Esophagus muscularis mucosa (tissue), 4 donors: ENCODE measurements at regions not wholly inside any gene's neighbourhood (a gene's known extent, or its start where the extent isn't known, plus 50 kb on each side); places are given as distances from the start of the nearest gene placed in this dataset.

Experiments
- DNase-seq: peaks from one replicate; pipeline ENCODE4 v3.0.0-alpha.2; 2017; ENCODE audit errors: extremely low spot score
- H3K27ac ChIP-seq, 4 donors: fragments of 200-600 bp; sonication (generic); replicated peaks in 1 of 4; 1 replicate in 3 of 4; 2 replicates in 1 of 4; pipeline ENCODE4 v1.5.1; 2016 to 2019; ENCODE audit warnings: mild to moderate bottlenecking in 1 of 4
- H3K27me3 ChIP-seq, 4 donors: fragments of 200-600 bp; sonication (generic); one replicate each; pipeline versions ENCODE4 v1.5.1 to v1.6.0; 2016 to 2019
- H3K36me3 ChIP-seq, 4 donors: fragments of 200-600 bp; sonication (generic); one replicate each; pipeline ENCODE4 v1.5.1; 2016 to 2019
- H3K4me1 ChIP-seq, 4 donors: fragments of 200-600 bp; sonication (generic); one replicate each; pipeline ENCODE4 v1.5.1; 2016 to 2019
- H3K4me3 ChIP-seq, 4 donors: fragments of 200-600 bp; sonication (generic); 1 replicate in 2 of 4; 2 replicates in 2 of 4; pipeline ENCODE4 v1.5.1; 2016 to 2019; ENCODE audit warnings: mild to moderate bottlenecking in 4 of 4, moderate library complexity in 1 of 4
- H3K9me3 ChIP-seq, 4 donors: fragments of 200-600 bp; sonication (generic); 1 replicate in 3 of 4; 2 replicates in 1 of 4; pipeline ENCODE4 v1.5.1; 2016 to 2019
- EP300 ChIP-seq: sonication (generic); formaldehyde crosslinking; IDR thresholded peaks from one replicate; pipeline ENCODE4 v1.6.1; 2017; ENCODE audit warnings: antibody characterized with exemption
- POLR2A ChIP-seq: fragments of 450-650 bp; IDR thresholded peaks from one replicate; pipeline ENCODE4 v1.6.1; 2017; ENCODE audit warnings: antibody characterized with exemption, moderate library complexity, mild to moderate bottlenecking, low read depth
- POLR2AphosphoS5 ChIP-seq, 2 donors: sonication (generic); formaldehyde crosslinking; IDR thresholded peaks; one replicate each; pipeline ENCODE4 v1.6.1; 2017; ENCODE audit warnings: antibody characterized with exemption in 2 of 2
- WGBS: methylation state at CpG from one replicate; pipeline ENCODE4 v1.1.5; 2018; 5-methylcytosine and 5-hydroxymethylcytosine counted together
- intact Hi-C: fragments of 100-400 bp; cut with DNase I; formaldehyde crosslinking; loops from one replicate; pipeline ENCODE4 v1.15.1; 2023
- TF ChIP-seq, protein P1 (sequence below), 3 experiments: fragments of 200-600 bp in 2 of 3; fragments of 450-650 bp in 1 of 3; sonication (generic) in 2 of 3; IDR thresholded peaks; one replicate each; pipeline ENCODE4 v1.5.1; 2017 to 2019; ENCODE audit warnings: antibody characterized with exemption in 3 of 3, mild to moderate bottlenecking in 2 of 3, moderate library complexity in 1 of 3

DNA sequence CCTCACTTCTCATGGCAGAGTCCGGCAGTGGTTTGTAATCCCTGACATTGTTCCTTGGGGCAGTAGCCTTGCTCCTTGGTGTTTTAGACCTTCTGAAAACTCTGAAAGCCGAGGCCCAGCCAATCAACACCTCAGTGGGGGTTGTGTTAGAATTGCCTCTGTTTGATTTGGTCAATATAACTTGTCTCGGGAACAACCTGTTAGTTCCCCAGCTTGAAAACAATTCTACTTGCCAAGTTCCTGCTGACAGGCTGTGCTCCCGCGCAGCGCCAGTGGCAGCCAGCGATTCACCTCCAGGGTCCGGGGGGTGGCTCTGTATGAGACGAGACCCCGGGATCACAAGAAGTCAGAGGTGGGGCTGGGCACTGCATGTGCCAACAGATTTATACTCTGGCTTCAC, 81.4 kb upstream of the MEDAG start:
- DNase-seq = no peak
- H3K36me3 ChIP-seq = no peaks in the 10 kb centered on the region
- no peaks in the 10 kb centered on the region for H3K9me3 ChIP-seq
- intact Hi-C loops = no loop called here
- 64% methylated on average over 10 of the region's 10 CpGs for WGBS
- H3K27ac ChIP-seq = no peak overlapping the region
- no peaks in the 10 kb centered on the region for H3K4me1 ChIP-seq
- TF ChIP-seq EP300 (no peak), POLR2A (no peak), POLR2AphosphoS5 (IDR thresholded peaks at IDR 0.05) (no peak)
- TF ChIP-seq, protein P1, sequence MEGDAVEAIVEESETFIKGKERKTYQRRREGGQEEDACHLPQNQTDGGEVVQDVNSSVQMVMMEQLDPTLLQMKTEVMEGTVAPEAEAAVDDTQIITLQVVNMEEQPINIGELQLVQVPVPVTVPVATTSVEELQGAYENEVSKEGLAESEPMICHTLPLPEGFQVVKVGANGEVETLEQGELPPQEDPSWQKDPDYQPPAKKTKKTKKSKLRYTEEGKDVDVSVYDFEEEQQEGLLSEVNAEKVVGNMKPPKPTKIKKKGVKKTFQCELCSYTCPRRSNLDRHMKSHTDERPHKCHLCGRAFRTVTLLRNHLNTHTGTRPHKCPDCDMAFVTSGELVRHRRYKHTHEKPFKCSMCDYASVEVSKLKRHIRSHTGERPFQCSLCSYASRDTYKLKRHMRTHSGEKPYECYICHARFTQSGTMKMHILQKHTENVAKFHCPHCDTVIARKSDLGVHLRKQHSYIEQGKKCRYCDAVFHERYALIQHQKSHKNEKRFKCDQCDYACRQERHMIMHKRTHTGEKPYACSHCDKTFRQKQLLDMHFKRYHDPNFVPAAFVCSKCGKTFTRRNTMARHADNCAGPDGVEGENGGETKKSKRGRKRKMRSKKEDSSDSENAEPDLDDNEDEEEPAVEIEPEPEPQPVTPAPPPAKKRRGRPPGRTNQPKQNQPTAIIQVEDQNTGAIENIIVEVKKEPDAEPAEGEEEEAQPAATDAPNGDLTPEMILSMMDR (IDR thresholded peaks at IDR 0.05) = no peak
- no peaks in the 10 kb centered on the region for H3K27me3 ChIP-seq
- H3K4me3 ChIP-seq = no peak overlapping the region

DNA sequence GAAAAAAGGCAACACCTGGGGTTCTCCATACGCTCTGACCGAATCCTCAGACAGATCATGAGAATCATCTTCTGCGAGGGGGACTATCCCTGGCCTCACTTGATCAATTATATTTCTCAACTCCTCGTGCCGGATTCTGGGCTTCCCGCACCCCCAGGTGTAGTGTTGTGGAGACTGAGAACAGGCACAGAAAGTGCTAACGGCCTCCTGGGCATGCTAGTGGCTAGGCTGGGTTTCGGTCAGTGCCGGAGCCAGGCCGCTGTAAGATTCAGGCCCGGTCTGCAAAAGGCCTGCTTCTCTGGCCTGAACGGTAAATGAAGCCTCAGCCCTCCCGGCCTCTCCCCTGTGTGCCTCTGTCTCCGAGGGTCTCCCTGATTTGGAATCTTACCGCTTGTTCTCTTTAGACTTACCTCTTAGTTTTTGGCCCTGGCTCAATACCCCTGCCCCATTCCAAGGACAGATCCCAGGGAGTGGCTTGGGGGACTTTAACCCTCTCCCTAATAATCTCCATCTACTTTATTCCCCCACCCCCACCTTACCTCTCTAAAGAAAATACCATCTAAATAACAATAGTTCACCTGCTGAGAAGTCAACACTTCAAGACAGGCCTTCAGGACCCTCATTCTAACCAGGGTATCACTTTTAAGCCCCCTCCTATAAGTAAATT, 79.0 kb upstream of the MEDAG start:
- no peaks in the 10 kb centered on the region for H3K4me1 ChIP-seq
- H3K27ac ChIP-seq = no peak overlapping the region
- H3K9me3 ChIP-seq = no peaks in the 10 kb centered on the region
- H3K27me3 ChIP-seq = no peaks in the 10 kb centered on the region
- 97% methylated on average over 13 of the region's 15 CpGs for WGBS
- intact Hi-C loops = no loop called here
- H3K4me3 ChIP-seq = no peak overlapping the region
- no peaks in the 10 kb centered on the region for H3K36me3 ChIP-seq
- no peak for TF ChIP-seq EP300
- TF ChIP-seq POLR2A = no peak
- no peak for DNase-seq

DNA sequence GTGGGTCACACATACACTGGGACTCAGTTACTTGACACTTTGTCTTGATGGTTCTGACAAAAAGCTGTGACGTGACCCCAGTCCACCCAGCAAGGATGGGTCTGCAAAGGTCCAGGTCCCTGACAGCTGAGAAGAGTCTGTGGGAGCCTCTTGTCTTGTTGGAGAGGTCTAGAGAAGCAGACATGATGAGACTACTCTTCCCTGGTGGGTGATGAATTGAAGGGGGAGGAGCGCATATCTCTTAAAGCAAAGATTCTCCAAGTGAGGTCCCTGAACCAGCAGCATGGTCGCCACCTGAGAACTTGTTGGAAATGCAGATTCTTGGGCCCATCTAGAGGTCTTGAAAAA, 78.5 kb upstream of the MEDAG start:
- H3K4me3 ChIP-seq = no peak overlapping the region
- no peak for DNase-seq
- no peak overlapping the region for H3K27ac ChIP-seq
- H3K4me1 ChIP-seq = no peaks in the 10 kb centered on the region
- TF ChIP-seq, protein P1 (IDR thresholded peaks at IDR 0.05) = no peak
- no peak for TF ChIP-seq POLR2A
- TF ChIP-seq POLR2AphosphoS5 (IDR thresholded peaks at IDR 0.05) = no peak
- H3K27me3 ChIP-seq = no peaks in the 10 kb centered on the region
- intact Hi-C loops = no loop called here
- H3K36me3 ChIP-seq = no peaks in the 10 kb centered on the region
- H3K9me3 ChIP-seq = no peaks in the 10 kb centered on the region
- 100% methylated on average over 1 of the region's 3 CpGs for WGBS

DNA sequence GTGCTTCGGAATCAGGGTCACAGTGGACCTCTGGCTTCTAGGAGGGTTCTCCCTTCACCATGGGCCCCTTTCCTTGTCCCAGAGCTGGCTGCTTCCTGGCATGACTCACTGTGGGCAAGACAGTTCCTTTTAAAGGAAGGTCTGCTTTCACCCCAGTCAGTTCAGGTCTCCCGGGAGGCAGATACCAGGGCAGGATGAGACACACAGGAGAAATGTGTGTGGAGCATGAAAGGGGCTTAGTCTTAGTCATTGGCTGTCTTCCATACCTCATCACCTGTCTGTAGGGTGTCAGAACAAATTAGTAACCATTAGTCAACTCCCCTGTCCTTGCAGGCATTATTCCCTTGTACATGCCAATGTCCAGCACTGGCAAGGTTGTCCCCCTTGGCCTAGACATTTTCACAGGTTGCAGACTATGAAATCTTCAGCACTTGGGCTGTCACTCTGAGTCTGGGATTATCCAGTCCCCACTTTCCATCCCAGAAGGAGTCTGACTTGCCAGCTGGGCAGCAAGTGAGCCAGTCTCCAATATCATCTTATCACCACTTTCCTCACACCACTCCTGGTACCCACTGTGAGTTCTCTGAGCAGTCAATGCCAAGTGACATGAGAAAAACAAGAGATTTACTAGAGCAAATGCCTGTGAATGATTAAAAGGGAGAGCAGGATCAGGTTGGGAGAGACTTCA, 76.8 kb upstream of the MEDAG start:
- Histone ChIP-seq H3K27me3 (no peaks in the 10 kb centered on the region), H3K4me1 (peaks cover 0 to 5% (median 4%) of the 10 kb centered on the region in 4 donors), H3K9me3 (no peaks in the 10 kb centered on the region), H3K27ac (no peak overlapping the region), H3K36me3 (no peaks in the 10 kb centered on the region), H3K4me3 (no peak overlapping the region)
- 65% methylated on average over 2 of the region's 2 CpGs for WGBS
- DNase-seq = no peak
- intact Hi-C loops = no loop called here
- TF ChIP-seq POLR2AphosphoS5 (IDR thresholded peaks at IDR 0.05) (no peak), POLR2A (no peak)
- TF ChIP-seq, protein P1 (IDR thresholded peaks at IDR 0.05) = no peak

DNA sequence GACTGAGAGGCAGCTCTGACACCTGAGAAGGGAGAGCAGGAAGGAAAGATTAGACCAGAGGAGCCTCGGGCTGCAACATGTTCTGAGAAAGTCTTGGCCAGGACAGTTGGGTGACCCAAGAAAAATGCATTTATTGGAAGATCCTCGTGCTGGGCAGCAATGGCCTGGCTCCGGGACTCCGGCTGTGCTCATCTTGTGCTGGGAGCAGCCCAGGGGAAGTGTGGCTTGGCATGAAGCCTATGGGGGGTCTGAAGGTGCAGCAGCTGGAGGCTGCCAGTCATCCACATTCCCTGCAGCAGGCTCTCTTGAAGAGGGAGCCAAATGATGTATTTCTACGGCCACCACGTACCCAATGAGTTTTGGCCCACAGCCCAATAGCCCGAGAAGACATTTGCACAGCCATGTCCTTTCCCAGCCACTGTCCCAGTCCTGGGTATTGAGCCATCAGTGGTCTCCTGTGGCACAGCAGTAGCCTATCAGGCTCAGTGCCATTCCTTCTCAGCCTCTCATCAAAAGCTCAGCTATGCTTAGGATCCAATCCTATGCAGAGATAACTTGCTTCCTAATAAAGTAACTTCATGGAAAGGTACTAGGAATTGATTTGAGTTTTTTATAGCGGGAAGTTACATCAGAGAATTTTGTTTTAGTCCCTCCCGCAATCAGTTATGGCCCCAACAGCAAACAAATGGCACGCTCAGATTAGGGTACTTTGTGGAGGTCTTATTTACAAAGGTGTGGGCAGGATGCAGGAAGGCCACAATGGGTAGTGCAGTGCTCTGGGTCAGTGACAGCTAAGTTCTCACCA, 76.0 kb upstream of the MEDAG start:
- 79% methylated on average over 10 of the region's 10 CpGs for WGBS
- H3K27me3 ChIP-seq = no peaks in the 10 kb centered on the region
- no peak for DNase-seq
- TF ChIP-seq, protein P1 (IDR thresholded peaks at IDR 0.05) = no peak
- TF ChIP-seq POLR2A (no peak), POLR2AphosphoS5 (IDR thresholded peaks at IDR 0.05) (no peak)
- no peak overlapping the region for H3K27ac ChIP-seq
- H3K4me3 ChIP-seq = no peak overlapping the region
- intact Hi-C loops = no loop called here
- no peaks in the 10 kb centered on the region for H3K9me3 ChIP-seq
- no peaks in the 10 kb centered on the region for H3K36me3 ChIP-seq
- peaks cover 0 to 5% (median 4%) of the 10 kb centered on the region in 4 donors for H3K4me1 ChIP-seq
